ENCODE measurements at regions not wholly inside any gene's neighbourhood (a gene's known extent, or its start where the extent isn't known, plus 50 kb on each side); places are given as distances from the start of the nearest gene placed in this dataset.

DNA sequence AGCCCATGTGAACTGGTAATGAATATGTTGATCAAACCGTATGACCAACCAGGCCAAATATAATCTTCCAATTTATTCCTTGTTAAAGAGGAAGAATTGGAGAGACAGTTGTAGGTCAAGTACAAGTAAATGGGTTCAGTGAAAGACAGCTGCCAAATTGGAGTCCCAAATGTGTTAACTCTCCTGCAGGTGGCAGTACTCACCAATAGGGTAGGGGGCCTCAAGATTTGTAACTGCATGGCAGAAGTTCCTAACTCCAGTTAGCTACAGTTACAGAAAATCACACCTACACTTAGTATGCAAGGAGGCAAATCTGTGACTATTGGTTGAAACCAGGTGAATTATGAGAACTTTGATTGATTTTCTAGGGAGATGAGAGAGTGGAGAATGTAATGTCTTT is 278.0 kb downstream of the ZBBX start:
- no peak overlapping the region for H3K4me3 Mint-ChIP-seq
- H3K4me1 ChIP-seq (ENCODE audit: insufficient read depth, low read length) = no peaks in the 10 kb centered on the region
- H3K9me3 ChIP-seq (ENCODE audit: control insufficient read depth in 1 of 2, low read length in 2 of 2) = no peaks in the 10 kb centered on the region
- no peak overlapping the region for H3K27ac ChIP-seq (ENCODE audit: low read depth, low read length)
- ChIA-PET CTCF (ENCODE audit: partially characterized antibody) (no interaction called here), POLR2A (ENCODE audit: partially characterized antibody) (no interaction called here)
- H3K36me3 ChIP-seq (ENCODE audit: insufficient read depth, low read length) = no peaks in the 10 kb centered on the region
- H3K27me3 ChIP-seq (ENCODE audit: insufficient read depth, low read length) = no peaks in the 10 kb centered on the region
- H3K9me3 Mint-ChIP-seq = peaks cover 0 to 4% (median 0%) of the 10 kb centered on the region in 8 donors
- no peaks in the 10 kb centered on the region for H3K36me3 Mint-ChIP-seq
- H3K4me1 Mint-ChIP-seq = no peaks in the 10 kb centered on the region
- intact Hi-C loops (cut with micrococcal nuclease) = no loop called here
- H3K27me3 Mint-ChIP-seq = no peaks in the 10 kb centered on the region
- no peak overlapping the region for H3K4me3 ChIP-seq (ENCODE audit: low read length in 2 of 2)
- H3K27ac Mint-ChIP-seq = no peak overlapping the region
- no peak for DNase-seq

DNA sequence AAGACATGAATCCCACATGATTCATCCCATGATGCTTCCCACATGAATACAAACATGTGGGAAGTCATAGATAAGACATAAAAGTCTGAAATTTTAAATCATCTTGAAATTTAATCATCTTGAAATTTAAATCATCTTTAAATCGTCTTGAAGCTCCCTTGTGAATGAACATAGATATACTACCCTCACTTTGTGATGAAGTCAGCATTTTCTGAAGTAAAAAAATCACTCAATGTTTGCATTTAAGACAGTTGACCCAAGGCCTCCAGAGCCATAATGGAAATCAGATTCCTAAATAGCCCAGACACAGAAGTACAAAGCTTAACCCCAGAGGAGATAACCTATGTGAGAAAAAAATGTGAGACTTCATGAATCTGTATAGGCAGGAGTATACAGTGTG is 279.4 kb downstream of the ZBBX start:
- Histone ChIP-seq H3K27me3 (ENCODE audit: insufficient read depth, low read length) (no peaks in the 10 kb centered on the region), H3K4me1 (ENCODE audit: insufficient read depth, low read length) (no peaks in the 10 kb centered on the region), H3K36me3 (ENCODE audit: insufficient read depth, low read length) (no peaks in the 10 kb centered on the region), H3K9me3 (ENCODE audit: control insufficient read depth in 1 of 2, low read length in 2 of 2) (no peaks in the 10 kb centered on the region), H3K4me3 (ENCODE audit: low read length in 2 of 2) (no peak overlapping the region), H3K27ac (ENCODE audit: low read depth, low read length) (no peak overlapping the region)
- Mint-ChIP-seq H3K4me3 (no peak overlapping the region), H3K27me3 (no peaks in the 10 kb centered on the region), H3K36me3 (no peaks in the 10 kb centered on the region), H3K27ac (no peak overlapping the region), H3K9me3 (peaks cover 0 to 4% (median 0%) of the 10 kb centered on the region in 8 donors), H3K4me1 (no peaks in the 10 kb centered on the region)
- ChIA-PET POLR2A (ENCODE audit: partially characterized antibody) (no interaction called here), CTCF (ENCODE audit: partially characterized antibody) (interaction anchor here (1.1 kb wide), 1 partner anchor 9 kb away, joined by 3 read pairs; no protein-coding TSS in a partner anchor)
- intact Hi-C loops (cut with micrococcal nuclease) = no loop called here
- no peak for DNase-seq

DNA sequence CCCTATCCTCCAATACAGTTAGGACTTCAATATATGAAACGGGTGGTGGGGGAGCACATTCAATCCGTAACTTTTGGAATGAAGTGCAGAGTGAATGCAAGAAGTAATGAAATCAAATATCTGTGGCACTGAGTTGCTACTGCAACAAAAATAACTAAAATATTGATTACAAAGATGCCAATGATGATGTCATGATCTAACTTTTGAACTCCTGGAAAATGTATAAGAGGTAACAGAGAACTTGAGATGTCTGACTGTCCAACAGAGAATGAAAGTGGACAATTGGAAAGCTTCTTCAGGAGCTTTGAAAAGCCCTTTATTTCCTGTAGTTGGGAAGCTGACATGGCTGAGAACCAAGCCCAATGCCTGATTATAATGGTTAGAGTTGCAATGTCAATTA is 279.9 kb downstream of the ZBBX start:
- no peak for DNase-seq
- H3K9me3 ChIP-seq (ENCODE audit: control insufficient read depth in 1 of 2, low read length in 2 of 2) = no peaks in the 10 kb centered on the region
- no peak overlapping the region for H3K4me3 Mint-ChIP-seq
- no peaks in the 10 kb centered on the region for H3K4me1 ChIP-seq (ENCODE audit: insufficient read depth, low read length)
- intact Hi-C loops (cut with micrococcal nuclease) = no loop called here
- no peak overlapping the region for H3K4me3 ChIP-seq (ENCODE audit: low read length in 2 of 2)
- no peaks in the 10 kb centered on the region for H3K27me3 Mint-ChIP-seq
- H3K9me3 Mint-ChIP-seq = peaks cover 0 to 4% (median 0%) of the 10 kb centered on the region in 8 donors
- no peaks in the 10 kb centered on the region for H3K4me1 Mint-ChIP-seq
- CTCF ChIA-PET (ENCODE audit: partially characterized antibody) = interaction anchor here (1.1 kb wide), 1 partner anchor 10 kb away, joined by 3 read pairs; no protein-coding TSS in a partner anchor
- POLR2A ChIA-PET (ENCODE audit: partially characterized antibody) = no interaction called here
- H3K36me3 ChIP-seq (ENCODE audit: insufficient read depth, low read length) = no peaks in the 10 kb centered on the region
- H3K36me3 Mint-ChIP-seq = no peaks in the 10 kb centered on the region
- no peak overlapping the region for H3K27ac Mint-ChIP-seq
- H3K27me3 ChIP-seq (ENCODE audit: insufficient read depth, low read length) = no peaks in the 10 kb centered on the region
- H3K27ac ChIP-seq (ENCODE audit: low read depth, low read length) = no peak overlapping the region

DNA sequence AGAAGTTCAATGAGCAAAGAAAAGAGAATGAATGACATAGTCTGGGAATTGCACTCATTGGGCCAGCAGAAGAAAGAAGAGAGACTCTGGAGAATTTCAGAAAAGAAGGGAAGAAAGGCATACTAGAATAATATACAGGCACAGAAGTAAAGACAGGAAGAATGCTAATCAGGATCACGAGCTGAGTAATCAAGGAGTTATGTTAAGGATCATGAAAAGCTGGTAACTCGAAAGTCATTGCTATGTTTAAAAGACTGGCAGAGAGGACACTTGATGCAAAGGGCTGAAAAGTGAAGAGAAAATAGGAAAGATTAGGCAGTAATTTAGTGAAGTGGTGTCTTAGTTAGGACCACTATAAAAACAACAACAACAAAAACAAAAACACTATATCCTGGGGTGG is 284.1 kb downstream of the ZBBX start:
- Histone ChIP-seq H3K4me1 (ENCODE audit: insufficient read depth, low read length) (no peaks in the 10 kb centered on the region), H3K27me3 (ENCODE audit: insufficient read depth, low read length) (no peaks in the 10 kb centered on the region), H3K4me3 (ENCODE audit: low read length in 2 of 2) (no peak overlapping the region), H3K27ac (ENCODE audit: low read depth, low read length) (no peak overlapping the region), H3K36me3 (ENCODE audit: insufficient read depth, low read length) (no peaks in the 10 kb centered on the region), H3K9me3 (ENCODE audit: control insufficient read depth in 1 of 2, low read length in 2 of 2) (no peaks in the 10 kb centered on the region)
- intact Hi-C loops (cut with micrococcal nuclease) = no loop called here
- no peaks in the 10 kb centered on the region for H3K36me3 Mint-ChIP-seq
- H3K4me3 Mint-ChIP-seq = no peak overlapping the region
- no peak for DNase-seq
- ChIA-PET POLR2A (ENCODE audit: partially characterized antibody) (no interaction called here), CTCF (ENCODE audit: partially characterized antibody) (no interaction called here)
- H3K9me3 Mint-ChIP-seq = peaks cover 0 to 4% (median 2%) of the 10 kb centered on the region in 8 donors
- H3K27me3 Mint-ChIP-seq = no peaks in the 10 kb centered on the region
- no peak overlapping the region for H3K27ac Mint-ChIP-seq
- no peaks in the 10 kb centered on the region for H3K4me1 Mint-ChIP-seq

DNA sequence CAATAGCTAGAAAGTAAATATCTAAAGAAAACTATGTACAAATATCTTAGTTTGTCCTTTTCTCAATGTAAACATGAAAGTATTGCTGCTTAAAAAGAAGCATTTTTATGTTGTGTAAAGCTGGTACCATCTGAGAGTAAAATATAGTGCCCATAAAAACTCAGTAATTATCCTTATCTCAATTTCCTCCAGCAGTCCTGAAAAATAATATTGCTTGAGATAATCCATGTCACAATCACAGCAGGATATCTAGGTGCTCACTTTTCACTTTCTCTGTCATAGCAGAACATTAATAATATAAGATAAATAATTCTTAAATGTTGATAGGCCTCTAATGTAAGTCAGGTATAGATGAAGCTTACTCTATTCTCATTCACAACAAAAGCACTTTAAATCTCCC is 285.5 kb downstream of the ZBBX start:
- Mint-ChIP-seq H3K36me3 (no peaks in the 10 kb centered on the region), H3K9me3 (peaks cover 0 to 4% (median under 1%) of the 10 kb centered on the region in 8 donors), H3K27me3 (no peaks in the 10 kb centered on the region), H3K27ac (no peak overlapping the region), H3K4me3 (no peak overlapping the region), H3K4me1 (no peaks in the 10 kb centered on the region)
- Histone ChIP-seq H3K27ac (ENCODE audit: low read depth, low read length) (no peak overlapping the region), H3K9me3 (ENCODE audit: control insufficient read depth in 1 of 2, low read length in 2 of 2) (no peaks in the 10 kb centered on the region), H3K4me1 (ENCODE audit: insufficient read depth, low read length) (no peaks in the 10 kb centered on the region), H3K27me3 (ENCODE audit: insufficient read depth, low read length) (no peaks in the 10 kb centered on the region), H3K4me3 (ENCODE audit: low read length in 2 of 2) (no peak overlapping the region), H3K36me3 (ENCODE audit: insufficient read depth, low read length) (no peaks in the 10 kb centered on the region)
- CTCF ChIA-PET (ENCODE audit: partially characterized antibody) = no interaction called here
- DNase-seq = no peak
- POLR2A ChIA-PET (ENCODE audit: partially characterized antibody) = no interaction called here
- intact Hi-C loops (cut with micrococcal nuclease) = no loop called here

DNA sequence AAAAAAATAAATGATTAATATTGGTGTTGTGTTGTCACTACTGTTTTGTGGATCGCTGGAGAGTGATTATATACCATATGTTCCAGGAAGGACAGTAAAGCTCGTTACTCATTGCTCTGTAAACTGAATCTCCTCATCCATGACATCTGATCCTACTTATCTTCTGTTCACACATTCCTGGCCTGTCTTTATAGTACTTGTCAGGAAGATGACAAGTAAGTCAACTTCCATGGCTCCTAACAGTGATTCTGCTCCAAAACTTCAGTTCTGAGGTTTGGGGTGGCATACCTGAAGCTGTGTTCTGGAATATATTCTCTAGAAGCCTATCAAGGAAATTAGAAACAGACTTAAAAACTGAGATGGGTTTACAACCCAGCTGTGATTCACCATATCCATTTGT is 288.9 kb downstream of the ZBBX start:
- Histone ChIP-seq H3K4me3 (ENCODE audit: low read length in 2 of 2) (no peak overlapping the region), H3K4me1 (ENCODE audit: insufficient read depth, low read length) (no peaks in the 10 kb centered on the region), H3K9me3 (ENCODE audit: control insufficient read depth in 1 of 2, low read length in 2 of 2) (no peaks in the 10 kb centered on the region), H3K27ac (ENCODE audit: low read depth, low read length) (no peak overlapping the region), H3K36me3 (ENCODE audit: insufficient read depth, low read length) (no peaks in the 10 kb centered on the region), H3K27me3 (ENCODE audit: insufficient read depth, low read length) (no peaks in the 10 kb centered on the region)
- no peak for DNase-seq
- H3K4me1 Mint-ChIP-seq = no peaks in the 10 kb centered on the region
- POLR2A ChIA-PET (ENCODE audit: partially characterized antibody) = no interaction called here
- H3K27ac Mint-ChIP-seq = no peak overlapping the region
- peaks cover 0 to 5% (median under 1%) of the 10 kb centered on the region in 8 donors for H3K9me3 Mint-ChIP-seq
- H3K27me3 Mint-ChIP-seq = no peaks in the 10 kb centered on the region
- CTCF ChIA-PET (ENCODE audit: partially characterized antibody) = interaction anchor here (1.5 kb wide), 1 partner anchor 8 kb away, joined by 4 read pairs; no protein-coding TSS in a partner anchor
- no peaks in the 10 kb centered on the region for H3K36me3 Mint-ChIP-seq
- intact Hi-C loops (cut with micrococcal nuclease) = no loop called here
- no peak overlapping the region for H3K4me3 Mint-ChIP-seq

DNA sequence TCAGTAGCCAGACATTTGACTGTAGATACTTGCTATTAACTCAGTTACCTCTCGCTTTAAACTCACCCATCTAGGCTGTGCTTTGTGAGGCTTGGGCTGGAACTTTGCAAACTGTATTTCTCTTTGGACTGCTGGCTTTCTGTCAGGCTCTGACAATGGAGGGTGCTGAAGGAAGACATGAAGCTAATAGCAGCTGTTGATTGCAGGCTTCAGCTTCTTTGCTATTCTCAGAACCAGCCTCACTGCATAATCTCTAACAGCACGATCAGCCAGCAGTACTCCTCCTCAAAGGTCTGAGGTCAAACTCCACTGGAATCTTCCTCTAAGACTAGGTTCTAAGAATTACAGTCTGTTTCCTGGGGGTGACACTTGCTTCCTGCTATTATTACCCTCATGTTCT is 295.6 kb downstream of the ZBBX start:
- ChIA-PET CTCF (ENCODE audit: partially characterized antibody) (no interaction called here), POLR2A (ENCODE audit: partially characterized antibody) (no interaction called here)
- intact Hi-C loops (cut with micrococcal nuclease) = no loop called here
- Histone ChIP-seq H3K27ac (ENCODE audit: low read depth, low read length) (no peak overlapping the region), H3K9me3 (ENCODE audit: control insufficient read depth in 1 of 2, low read length in 2 of 2) (no peaks in the 10 kb centered on the region), H3K4me3 (ENCODE audit: low read length in 2 of 2) (no peak overlapping the region), H3K36me3 (ENCODE audit: insufficient read depth, low read length) (no peaks in the 10 kb centered on the region), H3K27me3 (ENCODE audit: insufficient read depth, low read length) (no peaks in the 10 kb centered on the region), H3K4me1 (ENCODE audit: insufficient read depth, low read length) (no peaks in the 10 kb centered on the region)
- no peaks in the 10 kb centered on the region for H3K4me1 Mint-ChIP-seq
- H3K27ac Mint-ChIP-seq = no peak overlapping the region
- no peaks in the 10 kb centered on the region for H3K27me3 Mint-ChIP-seq
- H3K36me3 Mint-ChIP-seq = no peaks in the 10 kb centered on the region
- no peak overlapping the region for H3K4me3 Mint-ChIP-seq
- H3K9me3 Mint-ChIP-seq = peaks cover 0 to 8% (median 0%) of the 10 kb centered on the region in 8 donors
- DNase-seq = no peak

DNA sequence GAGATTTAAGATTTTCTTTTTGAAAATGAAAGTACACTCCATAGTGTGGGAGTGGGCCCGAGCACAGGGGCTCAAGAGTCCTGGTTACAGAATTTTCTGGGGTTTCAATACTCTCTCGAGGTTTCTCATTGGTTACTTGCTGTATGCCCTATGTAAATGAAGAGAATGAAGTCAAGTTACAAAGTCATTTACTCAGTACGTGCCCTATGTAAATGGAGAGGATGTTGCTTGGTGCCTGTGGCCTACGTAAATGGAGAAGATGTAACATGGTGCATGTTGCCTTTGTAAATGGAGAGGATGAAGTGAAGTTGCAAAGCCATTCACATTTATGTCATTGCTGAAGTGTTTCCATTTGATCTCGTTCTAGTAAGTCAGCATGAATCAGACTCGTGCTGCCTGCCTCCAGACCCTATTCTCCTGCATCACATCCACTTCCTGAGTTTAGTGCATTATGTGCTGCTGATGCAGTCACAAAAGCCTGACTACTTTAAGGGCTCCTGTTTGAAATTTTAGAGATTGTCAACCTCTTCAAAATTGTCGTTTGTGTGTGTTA is 302.0 kb downstream of the ZBBX start:
- Mint-ChIP-seq H3K27me3 (no peaks in the 10 kb centered on the region), H3K36me3 (no peaks in the 10 kb centered on the region), H3K9me3 (peaks cover 0 to 4% (median under 1%) of the 10 kb centered on the region in 8 donors), H3K4me1 (peaks cover 0 to 4% (median 2%) of the 10 kb centered on the region in 4 donors), H3K4me3 (peak overlapping the region in 2 of 8 donors; percentile 0 to 29), H3K27ac (no peak overlapping the region)
- Histone ChIP-seq H3K27me3 (ENCODE audit: insufficient read depth, low read length) (no peaks in the 10 kb centered on the region), H3K27ac (ENCODE audit: low read depth, low read length) (no peak overlapping the region), H3K36me3 (ENCODE audit: insufficient read depth, low read length) (no peaks in the 10 kb centered on the region), H3K4me3 (ENCODE audit: low read length in 2 of 2) (no peak overlapping the region), H3K9me3 (ENCODE audit: control insufficient read depth in 1 of 2, low read length in 2 of 2) (no peaks in the 10 kb centered on the region), H3K4me1 (ENCODE audit: insufficient read depth, low read length) (no peaks in the 10 kb centered on the region)
- no peak for DNase-seq
- intact Hi-C loops (cut with micrococcal nuclease) = no loop called here
- CTCF ChIA-PET (ENCODE audit: partially characterized antibody) = no interaction called here
- POLR2A ChIA-PET (ENCODE audit: partially characterized antibody) = no interaction called here
